SK-MEL-5 (cell line): ENCODE measurements at regions not wholly inside any gene's neighbourhood (a gene's known extent, or its start where the extent isn't known, plus 50 kb on each side); places are given as distances from the start of the nearest gene placed in this dataset.

Source experiments
- DNase-seq: peaks from one replicate; pipeline ENCODE4 v3.0.0-alpha.2; 2016; ENCODE audit warnings: low read depth, low spot score
- in situ Hi-C: cut with HindIII; loops from 2 replicates; pipeline ENCODE4 v1.10.0; 2016; ENCODE audit warnings: low sequenced_read_pairs, high pct_unique_total_duplicates, low pct_unique_long_range_greater_than_20kb

DNA sequence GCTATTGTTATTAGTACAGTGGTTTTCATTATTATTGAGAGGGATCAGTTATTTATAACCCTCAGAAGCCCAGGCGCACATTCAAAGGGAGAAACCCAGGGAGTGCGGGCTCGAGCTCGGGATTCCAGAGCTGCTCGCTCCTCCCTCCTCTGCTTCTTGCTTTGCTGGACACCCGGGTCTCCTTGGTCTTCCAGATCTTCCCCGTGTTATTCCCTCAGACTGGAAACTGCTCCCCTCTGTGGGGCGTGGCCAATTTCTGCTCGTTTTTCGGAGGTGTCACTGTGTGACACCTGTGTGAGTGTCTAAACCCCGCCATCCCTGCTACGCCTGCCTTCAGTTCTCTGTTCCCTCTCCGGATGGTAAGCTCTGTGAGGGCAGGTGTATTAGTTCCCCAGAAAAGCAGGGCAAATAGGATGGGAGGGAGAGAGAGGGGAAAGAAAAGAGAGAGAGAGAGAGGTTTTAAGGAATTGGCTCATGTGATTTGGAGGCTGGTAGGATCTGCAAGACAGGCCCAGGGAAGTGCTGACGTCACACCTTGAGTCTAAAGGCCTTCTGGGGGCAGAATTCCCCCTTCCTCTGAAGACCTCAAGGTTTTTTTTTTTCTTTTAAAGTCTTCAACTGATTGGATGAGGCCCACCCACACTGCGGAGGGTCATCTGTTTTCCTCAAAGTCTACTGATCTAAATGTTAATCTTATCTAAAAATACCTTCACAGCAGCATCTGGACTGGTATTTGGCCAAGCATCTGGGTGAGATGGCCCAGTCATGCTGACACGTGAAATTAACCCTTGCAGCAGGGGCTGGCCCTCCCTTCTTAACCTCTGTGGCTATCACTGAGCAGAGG lies 457.3 kb upstream of the ID2 start:
- in situ Hi-C loops: no loop called here
- no peak for DNase-seq

DNA sequence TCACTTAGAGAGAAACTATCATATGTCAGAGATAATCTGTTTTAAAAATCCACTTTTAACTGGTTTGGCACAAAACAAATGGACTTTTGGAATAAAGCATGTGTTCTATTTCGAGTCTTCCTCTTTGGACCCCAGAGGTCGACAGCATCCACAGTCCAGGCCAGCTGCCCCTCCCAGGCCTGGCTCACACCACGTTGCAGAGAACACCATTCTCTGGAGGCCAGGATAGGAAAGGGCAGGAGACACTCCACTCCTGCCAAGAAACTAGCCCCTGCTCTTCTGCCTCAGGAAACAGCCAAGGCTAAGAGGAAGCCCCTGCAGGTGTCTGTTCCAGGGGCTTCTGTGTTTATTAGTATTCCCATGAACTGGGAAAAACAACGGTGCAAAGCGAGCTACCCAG lies 456.6 kb upstream of the ID2 start:
- no peak for DNase-seq
- in situ Hi-C loops: no loop called here

DNA sequence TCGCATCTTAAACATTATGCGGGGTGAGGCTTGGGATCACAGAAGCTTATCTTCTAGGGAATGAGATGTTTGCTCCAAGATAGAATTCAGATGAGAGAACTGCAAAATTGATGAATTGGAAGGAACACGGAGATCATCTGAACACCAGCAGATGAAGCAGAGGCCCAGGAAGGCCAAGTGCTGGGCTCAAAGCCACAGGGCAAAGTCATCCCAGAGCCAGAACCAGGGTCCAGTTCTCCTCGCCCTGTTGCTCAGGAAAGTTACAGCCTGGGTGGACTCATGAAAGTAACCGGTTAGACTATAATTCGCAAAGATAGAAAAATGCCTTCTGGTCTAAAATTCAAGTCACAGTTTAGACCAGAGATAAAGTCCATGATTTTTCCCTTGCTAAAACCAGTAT lies 456.1 kb upstream of the ID2 start:
- in situ Hi-C loops: no loop called here
- no peak for DNase-seq

DNA sequence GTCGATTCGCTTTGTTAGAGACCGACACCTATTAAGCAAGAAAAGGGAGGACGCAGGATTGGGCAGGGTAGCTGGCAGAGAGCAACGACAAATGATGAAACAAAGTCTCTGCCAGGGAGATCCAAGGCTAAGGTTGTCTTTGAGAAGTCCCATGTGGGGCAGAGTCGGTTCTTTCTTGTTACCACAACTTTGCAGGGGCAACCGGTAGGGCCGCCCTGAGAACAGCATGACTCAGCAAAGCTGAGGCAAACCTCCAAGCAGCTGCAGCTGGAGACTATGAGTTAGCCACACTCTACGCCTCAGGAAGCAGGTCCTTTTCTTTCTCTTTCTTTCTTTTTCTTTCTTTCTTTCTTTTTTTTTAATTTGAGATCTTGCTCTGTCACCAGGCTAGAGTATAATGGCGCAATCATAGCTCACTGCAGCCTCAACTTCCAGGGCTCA lies 452.3 kb upstream of the ID2 start:
- in situ Hi-C loops: no loop called here
- DNase-seq: no peak

DNA sequence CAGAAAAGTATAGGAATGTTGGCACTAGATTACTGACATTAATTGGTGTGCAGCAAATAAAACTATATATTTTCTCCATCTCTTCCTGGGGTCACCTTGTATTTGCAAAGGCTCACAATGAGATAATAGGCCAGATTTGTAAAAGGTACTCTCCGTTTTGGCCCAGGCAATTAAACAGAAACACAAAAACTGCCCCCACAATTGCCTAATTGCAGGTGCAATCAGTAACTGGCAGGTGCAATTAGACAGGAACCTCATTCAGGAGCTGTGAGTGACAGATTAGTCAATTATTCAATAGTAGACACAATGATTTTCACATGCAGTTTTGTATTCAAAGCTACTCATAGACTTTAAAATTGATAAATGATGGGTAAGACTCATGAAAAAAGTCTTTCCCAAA lies 451.4 kb upstream of the ID2 start:
- no peak for DNase-seq
- in situ Hi-C loops: no loop called here

DNA sequence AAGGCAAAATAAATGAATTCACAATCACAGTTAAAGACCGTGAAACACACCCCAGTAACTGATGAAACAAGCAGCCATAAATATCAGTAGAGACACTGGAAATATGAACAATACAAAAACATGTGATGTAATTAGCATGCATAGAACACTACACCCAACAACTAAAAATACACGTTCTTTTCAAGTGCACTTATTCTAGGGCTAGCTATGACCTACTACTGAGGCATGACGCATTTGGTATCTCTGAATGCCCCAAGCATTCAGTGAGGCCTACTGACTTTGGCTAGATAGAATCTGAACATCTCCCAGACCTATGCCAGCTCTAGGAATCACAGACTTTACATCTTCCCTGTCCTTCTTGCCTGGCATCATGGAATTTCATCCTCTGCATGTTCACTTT lies 450.0 kb upstream of the ID2 start:
- in situ Hi-C loops: no loop called here
- no peak for DNase-seq

DNA sequence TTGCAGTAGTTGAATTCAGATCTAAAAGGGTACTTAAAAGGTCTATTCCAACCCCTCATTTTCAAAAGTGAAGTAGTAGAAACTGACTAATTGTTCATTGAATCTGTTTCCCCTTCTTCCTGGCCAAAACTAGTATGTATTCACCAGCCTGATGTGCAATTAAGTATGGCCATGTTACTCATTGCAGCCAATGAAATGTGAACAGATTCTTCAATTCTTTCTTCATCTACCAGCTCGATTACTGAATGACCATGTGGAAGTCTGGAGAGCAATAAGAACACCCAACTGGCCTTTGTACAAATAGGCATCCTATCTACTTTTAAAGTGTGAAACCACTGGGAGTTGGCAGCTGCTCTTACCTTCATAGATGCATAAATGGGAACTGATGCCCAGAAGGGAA lies 449.0 kb upstream of the ID2 start:
- DNase-seq: no peak
- in situ Hi-C loops: no loop called here

DNA sequence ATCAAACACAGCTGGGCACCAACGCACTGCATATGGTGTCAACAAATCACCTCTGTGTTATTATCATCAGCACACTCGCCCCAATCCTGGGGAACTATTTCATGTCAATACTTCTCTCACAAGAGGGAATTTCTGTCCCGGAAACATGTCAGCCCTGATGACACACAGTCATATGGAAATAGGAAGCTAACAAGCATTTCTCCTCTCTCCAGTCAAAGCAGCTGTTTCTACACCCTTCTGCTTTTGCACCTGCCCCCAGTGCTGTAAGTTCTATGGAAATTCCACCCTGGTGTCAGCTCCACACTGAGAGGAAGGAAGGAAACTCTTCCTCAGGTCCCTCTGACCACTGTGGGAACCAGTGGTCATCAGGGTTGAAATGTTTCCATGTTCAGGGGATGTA lies 447.6 kb upstream of the ID2 start:
- in situ Hi-C loops: no loop called here
- no peak for DNase-seq

DNA sequence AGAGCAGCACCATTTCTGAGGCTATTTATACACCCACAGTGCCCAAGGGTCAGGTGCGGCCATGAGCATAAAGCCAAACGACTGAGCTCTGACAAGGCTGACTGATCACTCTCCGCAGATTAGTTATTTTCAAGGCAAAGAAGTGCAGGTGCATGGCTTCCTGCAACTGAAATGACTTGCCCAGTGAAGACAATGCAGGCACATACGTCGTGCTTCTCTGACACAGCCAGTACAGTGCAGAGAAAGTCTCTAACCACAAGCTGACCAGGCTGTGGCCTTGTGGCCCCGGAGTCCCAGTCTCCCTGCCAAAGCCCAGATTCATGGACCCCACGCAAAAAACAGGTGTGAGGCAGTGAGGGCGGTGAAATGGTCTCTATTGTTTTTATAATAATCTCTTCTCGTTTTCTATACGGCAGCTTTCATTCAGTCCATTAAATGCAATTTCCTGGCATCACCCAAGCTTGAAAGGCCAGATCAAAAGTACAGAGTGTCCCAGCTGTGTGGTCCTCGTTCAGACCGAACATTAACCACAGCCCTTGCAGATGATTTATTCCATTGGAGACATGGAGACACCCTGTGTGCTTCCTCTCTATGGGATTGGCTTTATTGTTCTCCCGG lies 447.0 kb upstream of the ID2 start:
- DNase-seq: no peak
- in situ Hi-C loops: no loop called here

DNA sequence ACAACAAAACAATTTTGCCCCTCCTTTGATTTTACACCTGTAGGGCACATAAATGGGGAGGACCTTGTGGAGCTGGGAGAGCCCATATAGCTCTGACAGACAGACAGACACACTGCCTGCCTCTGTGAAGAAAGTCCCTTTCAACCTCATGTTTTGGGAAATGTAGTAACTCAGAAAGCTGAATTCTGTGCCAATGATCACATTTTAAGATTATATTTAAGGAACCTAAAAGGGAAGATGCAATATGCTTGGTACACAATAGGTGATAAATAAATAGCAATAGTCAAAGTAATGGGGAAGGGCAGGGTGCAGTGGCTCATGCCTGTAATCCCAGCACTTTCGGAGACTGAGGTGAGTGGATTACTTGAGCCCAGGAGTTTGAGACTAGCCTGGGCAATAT lies 446.4 kb upstream of the ID2 start:
- DNase-seq: no peak
- in situ Hi-C loops: no loop called here

DNA sequence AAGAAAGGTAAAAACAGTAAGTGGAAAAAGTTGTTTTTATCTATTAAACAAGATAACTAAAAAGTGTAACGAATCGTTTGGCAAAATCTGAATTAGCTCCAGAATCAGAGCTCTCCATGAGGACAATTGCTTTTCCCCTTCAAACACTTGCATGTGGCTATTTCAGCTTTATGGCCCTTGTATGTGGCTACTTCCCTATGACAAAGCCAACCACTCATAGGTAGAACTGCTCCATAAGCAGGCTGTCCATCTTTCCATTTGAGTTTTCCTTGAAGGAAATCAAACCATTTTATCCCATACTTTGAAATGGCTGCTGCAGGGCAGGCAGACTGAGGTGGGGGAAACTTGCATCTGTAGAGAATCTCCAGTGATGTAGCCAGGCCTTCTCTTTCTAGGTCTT lies 445.5 kb upstream of the ID2 start:
- in situ Hi-C loops: no loop called here
- no peak for DNase-seq

DNA sequence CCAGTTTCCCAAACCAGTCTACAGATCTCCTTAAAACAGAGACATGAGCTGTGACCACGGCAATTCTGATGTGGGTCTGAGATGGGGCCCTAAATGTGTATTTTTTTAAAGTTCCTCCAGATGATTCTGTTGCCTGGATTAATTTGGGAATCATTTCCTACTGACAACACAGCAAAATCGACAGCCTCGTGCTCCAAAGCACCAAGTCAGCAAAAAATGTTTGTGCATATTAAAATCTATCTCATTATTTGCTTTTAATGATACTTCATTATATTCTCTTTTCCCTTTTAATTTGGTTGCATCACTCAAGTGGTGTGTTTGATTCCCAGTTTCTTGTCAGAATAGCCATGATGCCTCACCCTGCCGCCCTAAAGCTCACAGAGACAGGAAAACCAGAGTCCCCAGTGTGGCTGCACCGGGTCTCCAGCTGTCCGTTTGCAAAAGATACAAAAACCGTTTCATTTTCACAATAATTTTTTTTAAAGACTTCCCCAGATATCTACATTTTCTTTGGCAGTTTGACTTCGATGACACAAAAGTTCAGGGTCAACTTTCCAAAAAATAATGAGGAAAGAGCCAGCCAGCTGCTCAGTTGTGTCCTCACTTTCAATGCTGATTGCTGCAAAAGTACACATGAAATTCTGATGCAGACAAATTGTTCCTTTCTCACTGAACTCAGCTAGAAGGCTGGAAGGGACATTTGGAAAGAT lies 443.2 kb upstream of the ID2 start:
- no peak for DNase-seq
- in situ Hi-C loops: no loop called here

DNA sequence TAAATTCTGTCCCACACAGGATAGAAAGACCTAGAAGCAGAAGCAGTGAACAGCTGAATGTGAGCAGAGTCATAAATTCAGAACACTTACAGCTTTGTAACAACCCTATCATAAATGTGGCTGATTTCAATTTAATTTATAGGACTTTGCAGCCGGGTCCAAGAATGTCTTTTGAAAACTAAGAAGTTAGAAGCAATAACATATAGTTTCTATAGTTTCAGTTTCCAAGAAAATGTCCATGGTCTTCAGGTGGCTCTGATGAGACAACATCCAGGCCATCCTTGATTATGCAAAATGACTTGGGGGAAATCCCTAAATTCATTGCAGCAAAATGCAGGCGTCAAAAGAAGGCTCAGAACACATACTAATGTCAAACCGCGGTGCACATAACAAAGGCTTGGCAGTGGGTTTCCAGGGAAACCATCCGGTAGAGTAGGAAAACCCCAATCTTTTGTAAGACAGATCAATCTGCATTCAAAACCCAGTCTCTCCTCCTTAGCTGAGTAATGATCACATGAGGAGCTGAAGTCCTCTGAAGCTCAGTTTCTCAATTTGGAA lies 442.2 kb upstream of the ID2 start:
- DNase-seq: no peak
- in situ Hi-C loops: no loop called here

DNA sequence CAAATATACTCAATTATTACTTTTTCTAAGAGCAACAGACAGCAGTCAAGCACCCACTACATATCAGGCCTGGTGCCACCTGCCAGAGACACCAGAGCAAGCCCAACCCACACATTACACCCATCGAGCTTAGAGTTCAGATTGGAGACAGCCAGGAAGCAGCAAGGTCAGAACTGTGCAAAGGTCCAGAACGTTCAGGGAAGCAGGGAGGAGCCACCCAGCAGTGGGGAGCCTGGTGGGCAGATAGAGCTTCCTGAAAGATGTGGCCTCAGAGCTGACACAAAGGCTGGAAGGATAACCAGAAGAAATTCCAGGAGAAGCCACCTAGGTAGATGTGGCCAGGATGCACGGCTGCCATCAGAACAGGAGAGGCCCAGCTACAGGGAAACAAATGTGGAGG lies 440.5 kb upstream of the ID2 start:
- no peak for DNase-seq
- in situ Hi-C loops: no loop called here

DNA sequence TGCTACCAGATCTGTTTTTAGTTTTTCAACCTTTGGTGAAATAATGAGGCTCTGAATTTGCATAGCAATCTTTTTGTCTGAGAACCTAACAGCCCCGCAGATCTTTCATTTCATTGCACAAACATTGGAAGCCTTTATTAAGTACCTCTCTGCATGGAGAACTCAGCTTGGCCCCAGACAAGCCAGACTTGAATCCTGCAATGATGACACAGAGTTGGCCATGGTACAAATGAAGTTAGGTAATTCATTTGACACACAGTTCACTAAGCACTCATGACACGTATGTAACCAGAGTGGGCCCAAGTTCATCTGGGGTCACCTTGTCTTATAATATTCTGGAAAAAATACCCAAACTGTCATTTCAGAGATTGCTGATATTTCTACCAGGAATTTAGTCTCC lies 439.1 kb upstream of the ID2 start:
- no peak for DNase-seq
- in situ Hi-C loops: no loop called here

DNA sequence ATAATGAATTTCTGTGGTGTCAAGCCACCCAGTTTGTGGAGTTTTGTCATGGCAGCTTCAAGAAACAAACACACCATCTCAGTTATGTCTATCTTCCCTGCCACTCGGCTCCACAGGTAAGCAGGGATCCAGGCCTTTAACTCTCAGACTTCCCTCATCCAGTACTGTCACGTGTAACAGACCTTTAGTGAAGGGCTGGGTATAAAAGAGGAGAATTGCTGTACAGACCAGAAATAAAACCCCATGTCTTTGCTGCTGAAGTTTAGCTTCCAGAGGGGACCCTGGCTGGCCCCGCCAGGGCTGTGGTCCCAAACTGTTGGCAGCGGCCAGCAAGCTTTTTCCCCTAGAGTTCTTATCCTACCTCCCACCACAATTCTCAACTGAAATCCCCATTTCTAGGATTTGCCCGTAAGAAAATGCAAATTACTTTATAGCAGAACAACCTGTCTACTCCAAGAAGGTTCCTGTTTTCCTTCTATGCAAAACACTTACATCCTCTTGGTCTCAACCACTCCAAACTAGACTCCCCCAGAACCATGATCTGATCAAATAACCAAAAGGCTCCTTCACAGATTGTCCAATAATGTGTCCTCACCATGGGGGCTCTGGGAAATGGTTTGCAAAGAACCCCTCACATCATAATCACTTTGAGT lies 438.0 kb upstream of the ID2 start:
- in situ Hi-C loops: no loop called here

DNA sequence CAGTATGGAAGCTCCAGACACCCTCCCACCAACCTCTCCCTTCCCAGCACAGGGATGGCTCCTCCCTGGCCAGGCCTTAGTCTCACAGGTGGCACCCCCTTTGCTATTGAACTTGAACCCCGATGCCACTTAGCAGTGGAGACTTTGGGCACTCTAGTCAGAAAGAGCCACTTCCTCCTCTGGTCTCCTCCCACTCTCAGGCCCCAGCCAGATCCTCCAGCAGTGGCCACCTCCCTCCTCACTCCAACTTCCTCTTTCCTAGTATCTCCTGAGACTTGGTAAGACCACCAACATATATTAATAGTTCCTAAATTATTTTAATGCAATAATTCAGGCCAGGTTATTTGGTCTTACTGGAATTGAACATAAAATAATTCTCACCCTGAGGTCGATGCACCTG lies 437.2 kb upstream of the ID2 start:
- DNase-seq: no peak
- in situ Hi-C loops: no loop called here

More for the DNA sequence above, 438.0 kb upstream of the ID2 start:
- no peak for DNase-seq

DNA sequence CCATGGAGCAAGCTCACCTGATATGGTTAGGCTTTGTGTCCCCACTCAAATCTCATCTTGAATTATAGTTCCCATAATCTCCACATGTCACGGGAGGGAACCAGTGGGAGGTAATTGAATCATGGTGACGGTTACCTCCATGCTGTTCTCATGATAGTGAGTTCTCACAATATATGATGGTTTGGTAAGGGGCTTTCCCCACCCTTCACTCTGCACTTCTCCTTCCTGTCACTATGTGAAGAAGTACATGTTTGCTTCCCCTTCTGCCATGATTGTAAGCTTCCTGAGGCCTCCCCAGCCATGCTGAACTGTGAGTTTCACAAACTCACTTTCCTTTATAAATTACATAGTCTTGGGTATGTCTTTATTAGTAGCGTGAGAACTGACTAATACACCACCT lies 435.7 kb upstream of the ID2 start:
- in situ Hi-C loops: no loop called here
- DNase-seq: no peak
